ENCODE measurements at regions not wholly inside any gene's neighbourhood (a gene's known extent, or its start where the extent isn't known, plus 50 kb on each side); places are given as distances from the start of the nearest gene placed in this dataset.

GRCh38 chr10:109019001-109019424 is 904.3 kb downstream of the XPNPEP1 start:
- no peak for DNase-seq (ENCODE audit: low read depth in 1 of 2, low spot score in 1 of 2)

GRCh38 chr10:109007514-109007913 is 915.8 kb downstream of the XPNPEP1 start:
- no peak for DNase-seq (ENCODE audit: low read depth in 1 of 2, low spot score in 1 of 2)
- WGBS (ENCODE audit: missing lambda C conversion rate): 0% methylated on average over 1 of the region's 1 CpG
- ATAC-seq: no peak
- POLR2A ChIA-PET: no interaction called here
- Histone ChIP-seq H3K9me3 (no peaks in the 10 kb centered on the region; the same call in 2 of the 3 replicates), H3K4me2 (no peak overlapping the region), H3K27ac (no peak overlapping the region), H3K4me3 (no peak overlapping the region), H3K4me1 (no peaks in the 10 kb centered on the region)
- no peak for FAIRE-seq
- CTCF ChIA-PET: interaction anchor here (2.0 kb wide), 1 partner anchor 12 kb away, joined by 6 read pairs; no protein-coding TSS in a partner anchor
- TF ChIP-seq ELK1 (IDR thresholded peaks at IDR 0.05; ENCODE audit: low read depth, low read length): no peak
- TF ChIP-seq NPAS2 (CRISPR knock-in tag; IDR thresholded peaks at IDR 0.05; ENCODE audit: borderline replicate concordance): no peak
- no peak for TF ChIP-seq NR3C1 (IDR thresholded peaks at IDR 0.05)
- no peak for TF ChIP-seq HMGXB4 (CRISPR knock-in tag; IDR thresholded peaks at IDR 0.05; ENCODE audit: borderline replicate concordance)
- TF ChIP-seq POLR2AphosphoS2 (conservative IDR thresholded peaks at IDR 0.05; ENCODE audit: low read length): no peak
- TF ChIP-seq BCL3 (IDR thresholded peaks at IDR 0.05): no peak
- no peak for TF ChIP-seq TFCP2L1 (CRISPR knock-in tag; IDR thresholded peaks at IDR 0.05)
- TF ChIP-seq CEBPB (IDR thresholded peaks at IDR 0.05): no peak
- no peak for TF ChIP-seq JUNB (IDR thresholded peaks at IDR 0.05)

More at GRCh38 chr10:109019001-109019424, 904.3 kb downstream of the XPNPEP1 start:
- TF ChIP-seq MAFK (IDR thresholded peaks at IDR 0.05; ENCODE audit: partially characterized antibody) (no peak), RAD21 (conservative IDR thresholded peaks at IDR 0.05 in 1 of 2, IDR thresholded peaks at IDR 0.05 in 1 of 2) (peak in 1 of 2 experiments; percentile 19; a peak in 1 of 5 replicates)
- ChIA-PET POLR2A (no interaction called here), CTCF (interaction anchor here (1.8 kb wide), 1 partner anchor 11 kb away, joined by 6 read pairs; no protein-coding TSS in a partner anchor)
- ATAC-seq: no peak
- no peak overlapping the region for H3K27ac ChIP-seq
- H3K4me1 ChIP-seq: no peaks in the 10 kb centered on the region
- WGBS (ENCODE audit: missing lambda C conversion rate): 4% methylated on average over 6 of the region's 6 CpGs
- no peak overlapping the region for H3K4me3 ChIP-seq
- no peak for FAIRE-seq
- no peaks in the 10 kb centered on the region for H3K9me3 ChIP-seq
- no peak overlapping the region for H3K4me2 ChIP-seq

GRCh38 chr10:108990441-108990840 is 932.9 kb downstream of the XPNPEP1 start:
- FAIRE-seq: no peak
- no peak overlapping the region for H3K27ac ChIP-seq
- WGBS (ENCODE audit: missing lambda C conversion rate): under 1% methylated on average over 5 of the region's 5 CpGs
- no peaks in the 10 kb centered on the region for H3K9me3 ChIP-seq
- no peak for ATAC-seq
- no peak for TF ChIP-seq E2F6 (IDR thresholded peaks at IDR 0.05; ENCODE audit: borderline replicate concordance, low read depth)
- TF ChIP-seq PBX3 (IDR thresholded peaks at IDR 0.05): no peak
- no peak for TF ChIP-seq FOSL2 (IDR thresholded peaks at IDR 0.05)
- TF ChIP-seq FOSL2 (CRISPR knock-in tag; IDR thresholded peaks at IDR 0.05): no peak
- TF ChIP-seq GATA3 (IDR thresholded peaks at IDR 0.05; ENCODE audit: borderline replicate concordance): no peak
- TF ChIP-seq HOXB13 (CRISPR knock-in tag; IDR thresholded peaks at IDR 0.05; ENCODE audit: low read depth): no peak
- TF ChIP-seq HOXA7 (CRISPR knock-in tag; IDR thresholded peaks at IDR 0.05): no peak
- no peak for TF ChIP-seq PHF8 (IDR thresholded peaks at IDR 0.05; ENCODE audit: borderline replicate concordance, low read depth)
- TF ChIP-seq TP53 (CRISPR knock-in tag; IDR thresholded peaks at IDR 0.05): no peak
- no peak for TF ChIP-seq FOSB (CRISPR knock-in tag; IDR thresholded peaks at IDR 0.05)
- no peak for TF ChIP-seq TFCP2L1 (CRISPR knock-in tag; IDR thresholded peaks at IDR 0.05)
- no peak for TF ChIP-seq MAFK (IDR thresholded peaks at IDR 0.05; ENCODE audit: partially characterized antibody)
- no peak for TF ChIP-seq USF2 (IDR thresholded peaks at IDR 0.05)
- no peak for TF ChIP-seq POLR2A (IDR thresholded peaks at IDR 0.05; ENCODE audit: low read length)
- H3K4me1 ChIP-seq: no peaks in the 10 kb centered on the region
- no peak overlapping the region for H3K4me3 ChIP-seq
- ChIA-PET POLR2A (no interaction called here), CTCF (no interaction called here)
- DNase-seq (ENCODE audit: low read depth in 1 of 2, low spot score in 1 of 2): no peak
- no peak overlapping the region for H3K4me2 ChIP-seq
